Epithelial cell of prostate (primary cell): ENCODE measurements at regions not wholly inside any gene's neighbourhood (a gene's known extent, or its start where the extent isn't known, plus 50 kb on each side); places are given as distances from the start of the nearest gene placed in this dataset.
"Not testable (repeated sequence)": the region's sequence is repeated elsewhere in the genome, so short reads cannot be mapped to it uniquely, and the experiment has no call there.

Source experiments
- DNase-seq: peaks from one replicate; pipeline ENCODE4 v3.0.0-alpha.2; 2011; ENCODE audit warnings: low read depth, low spot score
- H3K27ac ChIP-seq: fragments of 450-650 bp; 2 replicates; pipeline ENCODE4 v1.5.1; 2017; ENCODE audit warnings: mild to moderate bottlenecking

GRCh38 chr12:34605955-34606748 lies 583.9 kb downstream of the ALG10 start:
- no peak for DNase-seq
- no peak overlapping the region for H3K27ac ChIP-seq

- no peak for DNase-seq
- no peak overlapping the region for H3K27ac ChIP-seq
These were observed 584.6 kb downstream of the ALG10 start for GRCh38 chr12:34606749-34607519.

DNA sequence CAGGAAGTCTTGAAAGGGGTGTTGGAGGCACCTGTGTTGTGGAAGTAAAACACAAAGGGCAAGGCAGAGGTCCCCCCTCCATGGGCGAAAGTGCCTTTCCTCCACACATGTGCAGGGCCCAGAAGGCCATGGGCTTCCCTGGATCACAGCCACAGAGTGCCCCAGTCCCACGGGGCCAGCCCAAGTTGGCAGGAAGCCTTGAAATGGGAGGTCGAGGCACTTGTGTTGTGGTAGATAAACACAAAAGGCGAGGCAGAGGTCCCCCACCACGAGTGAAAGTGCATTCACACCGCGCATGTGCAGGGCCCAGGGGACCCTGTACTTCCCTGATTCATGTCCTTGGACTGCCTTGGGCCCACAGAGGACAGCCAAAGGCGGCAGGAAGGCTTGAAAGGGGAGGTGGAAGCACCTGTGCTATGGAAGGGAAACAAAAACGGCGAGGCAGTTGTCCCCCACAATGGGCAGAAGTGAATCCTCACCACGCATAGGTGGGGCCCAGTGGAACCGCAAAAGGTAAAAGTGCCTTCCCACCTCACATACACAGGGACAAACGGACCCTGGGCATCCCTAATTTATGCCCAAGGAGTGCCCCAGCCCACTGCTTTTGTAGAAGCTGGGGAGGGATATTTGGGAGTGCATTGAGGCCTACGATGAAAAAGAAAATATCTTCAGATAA lies 585.4 kb downstream of the ALG10 start:
- DNase-seq = no peak
- H3K27ac ChIP-seq = no peak overlapping the region

GRCh38 chr12:34613988-34614387 lies 591.7 kb downstream of the ALG10 start:
- H3K27ac ChIP-seq, DNase-seq: not testable (repeated sequence)

GRCh38 chr12:34625116-34625515 lies 602.8 kb downstream of the ALG10 start:
- no peak for DNase-seq
- no peak overlapping the region for H3K27ac ChIP-seq

GRCh38 chr12:34626363-34627157 lies 604.3 kb downstream of the ALG10 start:
- no peak for DNase-seq
- no peak overlapping the region for H3K27ac ChIP-seq
